SIG-M5 (cell line): ENCODE measurements at regions not wholly inside any gene's neighbourhood (a gene's known extent, or its start where the extent isn't known, plus 50 kb on each side); places are given as distances from the start of the nearest gene placed in this dataset.

Experiments
- DNase-seq: peaks from one replicate; lab custom pipeline; 2025; lab: John Stamatoyannopoulos, UW

GRCh38 chr9:113741886-113742854, 133.9 kb upstream of the ZNF618 start:
- no peak for DNase-seq

GRCh38 chr9:113742878-113743277, 133.2 kb upstream of the ZNF618 start:
- no peak for DNase-seq

GRCh38 chr9:113746486-113746885, 129.6 kb upstream of the ZNF618 start:
- no peak for DNase-seq

- no peak for DNase-seq
These were observed 128.0 kb upstream of the ZNF618 start for GRCh38 chr9:113748135-113748534.

GRCh38 chr9:113753398-113754119, 122.5 kb upstream of the ZNF618 start:
- DNase-seq, result no peak

GRCh38 chr9:113754739-113755138, 121.4 kb upstream of the ZNF618 start:
- no peak for DNase-seq

- DNase-seq, result no peak
These were observed 120.7 kb upstream of the ZNF618 start for GRCh38 chr9:113755433-113755832.

GRCh38 chr9:113756476-113757192, 119.5 kb upstream of the ZNF618 start:
- DNase-seq, result peak; percentile 14

- DNase-seq, result no peak
These were observed 112.7 kb upstream of the ZNF618 start for GRCh38 chr9:113763429-113763828.

GRCh38 chr9:113764572-113764971, 111.5 kb upstream of the ZNF618 start:
- no peak for DNase-seq

GRCh38 chr9:113769412-113769811, 106.7 kb upstream of the ZNF618 start:
- DNase-seq, result no peak

GRCh38 chr9:113770396-113770795, 105.7 kb upstream of the ZNF618 start:
- DNase-seq, result no peak

- DNase-seq, result no peak
These were observed 104.9 kb upstream of the ZNF618 start for GRCh38 chr9:113771199-113771598.

GRCh38 chr9:113772121-113772810, 103.8 kb upstream of the ZNF618 start:
- DNase-seq, result no peak

GRCh38 chr9:113774963-113775362, 101.1 kb upstream of the ZNF618 start:
- DNase-seq, result no peak

- DNase-seq, result no peak
These were observed 100.4 kb upstream of the ZNF618 start for GRCh38 chr9:113775749-113776148.

- no peak for DNase-seq
These were observed 99.9 kb upstream of the ZNF618 start for GRCh38 chr9:113776194-113776593.

- DNase-seq, result no peak
These were observed 94.7 kb upstream of the ZNF618 start for GRCh38 chr9:113781381-113781780.

GRCh38 chr9:113781896-113782295, 94.2 kb upstream of the ZNF618 start:
- DNase-seq, result no peak

GRCh38 chr9:113783475-113783874, 92.6 kb upstream of the ZNF618 start:
- no peak for DNase-seq

GRCh38 chr9:113785334-113785733, 90.8 kb upstream of the ZNF618 start:
- DNase-seq, result no peak

GRCh38 chr9:113786071-113786470, 90.0 kb upstream of the ZNF618 start:
- DNase-seq, result no peak
